Left colon (tissue), 2 donors: ENCODE measurements at regions not wholly inside any gene's neighbourhood (a gene's known extent, or its start where the extent isn't known, plus 50 kb on each side); places are given as distances from the start of the nearest gene placed in this dataset.
"Not testable (repeated sequence)": the region's sequence is repeated elsewhere in the genome, so short reads cannot be mapped to it uniquely, and the experiment has no call there.

Experiments used
- ATAC-seq: fragments of 200-7000 bp; cut with Tn5 transposase; one replicate; pipeline ENCODE4 v1.9.1; 2020; ENCODE audit warnings: mild to moderate bottlenecking, moderate library complexity
- DNase-seq, 2 donors: peaks; one replicate each; pipeline ENCODE4 v3.0.0-alpha.2; 2020
- intact Hi-C, 2 donors: fragments of 100-400 bp; cut with DNase I in 1 of 2; cut with micrococcal nuclease in 1 of 2; formaldehyde crosslinking; loops; one replicate each; pipeline versions ENCODE4 v1.11.2 to v1.14.0; 2022; cut with DNase I, micrococcal nuclease
- donor health status: DM: no; HTN: no; CAD: no.
- donor health status: DM: yes; HTN: yes; CAD: no.

- intact Hi-C loops = no loop called here
- no peak for ATAC-seq
- DNase-seq = no peak
Measured at GRCh38 chr3:161673866-161674265, 177.3 kb downstream of the OTOL1 start.

- ATAC-seq (no peak), DNase-seq (no peak)
- intact Hi-C loops = no loop called here
Measured at GRCh38 chr3:161674402-161674801, 177.8 kb downstream of the OTOL1 start.

DNA sequence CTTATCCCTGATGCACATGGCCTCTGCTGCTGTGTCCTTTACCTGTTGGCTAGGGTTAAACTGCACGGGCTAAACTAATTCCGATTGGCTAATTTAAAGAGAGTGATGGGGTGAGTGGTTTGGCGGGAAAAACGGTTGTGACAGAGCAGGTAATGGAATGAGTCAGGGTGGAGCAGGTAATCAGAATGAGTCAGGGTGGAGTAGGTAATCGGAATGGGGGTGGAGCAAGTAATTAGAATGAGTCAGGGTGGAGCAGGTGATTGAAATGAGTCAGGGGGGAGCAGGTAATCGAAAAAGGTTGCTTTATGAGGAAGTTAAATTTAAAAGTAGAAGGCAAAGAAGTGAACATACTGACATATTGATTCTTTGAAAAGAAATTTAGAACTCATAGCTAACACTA, 185.2 kb downstream of the OTOL1 start:
- intact Hi-C loops, DNase-seq, ATAC-seq: not testable (repeated sequence)

GRCh38 chr3:161682715-161683114, 186.1 kb downstream of the OTOL1 start:
- DNase-seq (no peak), ATAC-seq (no peak)
- intact Hi-C loops = no loop called here

- ATAC-seq = no peak
- no peak for DNase-seq
- intact Hi-C loops = no loop called here
Measured at GRCh38 chr3:161689584-161690298, 193.1 kb downstream of the OTOL1 start.

DNA sequence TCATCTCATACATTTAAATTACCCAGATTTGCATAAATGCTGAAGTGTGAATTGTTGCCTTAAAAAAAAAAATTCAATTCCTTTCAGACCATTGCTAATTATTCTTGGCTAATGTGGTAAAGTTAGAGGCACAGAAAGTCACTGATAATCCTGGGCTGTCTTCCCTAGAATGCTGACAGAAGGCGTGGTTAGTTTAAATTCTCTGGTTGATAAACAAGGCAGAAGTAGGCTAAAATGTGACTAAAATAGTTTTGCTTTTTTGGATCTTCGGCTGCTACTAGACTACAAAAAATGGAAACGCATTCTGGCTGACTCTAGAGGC, 193.7 kb downstream of the OTOL1 start:
- DNase-seq = no peak
- ATAC-seq = no peak
- intact Hi-C loops = no loop called here

GRCh38 chr3:161691677-161692076, 195.1 kb downstream of the OTOL1 start:
- intact Hi-C loops = no loop called here
- no peak for DNase-seq
- ATAC-seq = no peak

DNA sequence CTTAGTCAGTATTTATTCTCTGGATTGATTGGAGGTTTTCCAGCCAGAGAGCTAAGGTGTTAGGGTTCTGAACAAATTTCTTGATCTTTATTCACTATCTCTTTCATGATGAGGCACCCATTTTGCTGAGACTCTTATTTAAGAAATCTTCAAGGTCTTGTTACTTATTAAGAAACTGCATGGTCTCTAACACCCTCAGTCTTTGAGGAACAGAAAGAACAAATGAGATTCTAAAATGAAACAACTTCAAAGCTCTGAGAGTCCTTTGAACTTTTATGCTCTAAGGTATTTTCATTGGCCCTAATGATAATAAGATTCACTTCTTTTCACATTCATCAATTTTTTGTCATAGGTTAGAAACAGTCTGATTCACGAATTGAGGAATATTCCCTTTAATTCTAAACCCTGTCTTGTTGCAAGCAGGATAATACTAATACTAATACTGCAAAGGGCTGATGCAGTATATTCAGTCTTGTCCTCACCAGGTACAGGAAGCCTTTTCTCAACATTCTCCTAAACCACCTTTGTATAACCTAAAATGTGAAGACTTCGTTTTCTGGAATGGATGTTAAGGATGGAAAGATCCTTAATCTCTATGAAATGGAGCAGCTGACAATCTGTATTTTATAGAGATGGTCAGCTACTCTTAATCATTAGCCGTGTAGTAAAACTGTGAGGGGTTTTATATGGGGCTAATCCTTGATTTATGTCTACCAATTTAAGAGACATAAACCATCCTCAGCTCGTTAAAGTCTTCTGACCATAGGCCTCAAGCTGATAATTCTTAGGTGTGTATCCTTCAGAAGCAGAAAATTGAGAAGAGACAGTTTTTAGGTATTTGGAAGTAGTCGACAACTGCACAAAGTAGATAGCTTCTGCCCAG, 198.3 kb downstream of the OTOL1 start:
- ATAC-seq (no peak), DNase-seq (no peak)
- intact Hi-C loops = no loop called here

- no peak for ATAC-seq
- intact Hi-C loops = no loop called here
- no peak for DNase-seq
Measured at GRCh38 chr3:161695811-161696210, 199.2 kb downstream of the OTOL1 start.

DNA sequence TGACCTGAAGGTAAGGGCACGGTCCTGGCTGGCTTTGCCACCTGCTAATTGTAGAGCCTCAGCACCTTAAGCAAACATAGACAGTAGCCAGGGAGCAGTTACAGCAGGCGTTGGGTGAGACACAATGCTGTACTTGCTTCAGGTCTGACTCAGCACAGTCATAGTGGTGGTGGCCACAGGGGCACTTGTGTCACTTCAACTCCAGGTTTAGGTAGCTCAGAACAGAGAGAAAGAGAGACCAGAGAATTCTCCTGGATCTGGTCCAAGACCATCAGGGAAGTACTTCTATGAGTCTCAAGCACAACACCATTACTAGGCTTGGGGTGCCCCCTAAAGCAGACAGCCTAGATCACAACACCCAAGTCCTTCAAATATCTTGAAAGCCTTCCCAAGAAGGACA, 204.4 kb downstream of the OTOL1 start:
- ATAC-seq (no peak), DNase-seq (no peak)
- intact Hi-C loops = no loop called here

- ATAC-seq, DNase-seq, intact Hi-C loops: not testable (repeated sequence)
Measured at GRCh38 chr3:161707253-161707652, 210.6 kb downstream of the OTOL1 start.

DNA sequence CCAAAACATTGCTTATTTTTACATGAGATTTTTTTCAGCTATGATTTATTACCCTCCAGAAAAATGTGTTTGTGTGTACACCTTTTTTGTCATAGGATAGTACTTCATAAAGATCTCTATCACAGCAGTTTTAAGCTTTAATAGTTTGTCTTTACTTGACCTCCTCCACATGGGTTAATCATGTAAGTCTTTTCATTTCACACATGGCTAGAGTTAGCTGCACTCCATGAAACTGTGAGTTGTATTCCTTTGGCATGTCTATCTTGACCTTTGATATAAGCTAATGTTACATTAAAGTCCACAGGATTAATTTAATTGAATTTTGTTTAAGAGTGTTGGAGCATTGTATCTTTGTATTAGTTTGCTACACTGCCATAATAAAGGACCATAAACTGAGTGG, 217.1 kb downstream of the OTOL1 start:
- no peak for ATAC-seq

DNA sequence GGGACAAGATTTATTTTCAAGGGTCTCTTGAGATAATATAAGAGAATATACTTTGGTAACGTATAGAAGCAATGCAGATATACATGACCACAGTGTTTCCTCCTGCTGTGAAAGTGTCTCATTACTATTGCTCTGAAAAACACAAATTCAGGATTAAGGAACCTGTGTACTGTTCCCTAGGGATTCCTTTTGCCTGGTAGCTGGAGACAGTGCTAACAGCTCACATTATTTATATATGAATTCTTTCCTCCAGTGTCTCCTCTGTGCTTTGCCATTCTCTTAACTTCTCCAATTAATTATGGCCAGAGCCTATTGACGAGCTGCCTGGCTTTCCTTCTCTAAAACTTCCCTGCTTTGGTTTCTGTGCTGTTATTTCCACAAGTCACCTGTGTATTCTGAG, 235.4 kb downstream of the OTOL1 start:
- ATAC-seq (no peak), DNase-seq (no peak)
- intact Hi-C loops = no loop called here

More for the DNA sequence above, 217.1 kb downstream of the OTOL1 start:
- intact Hi-C loops = no loop called here
- no peak for DNase-seq

GRCh38 chr3:161737171-161737570, 240.6 kb downstream of the OTOL1 start:
- DNase-seq (no peak), ATAC-seq (no peak)
- intact Hi-C loops = no loop called here

DNA sequence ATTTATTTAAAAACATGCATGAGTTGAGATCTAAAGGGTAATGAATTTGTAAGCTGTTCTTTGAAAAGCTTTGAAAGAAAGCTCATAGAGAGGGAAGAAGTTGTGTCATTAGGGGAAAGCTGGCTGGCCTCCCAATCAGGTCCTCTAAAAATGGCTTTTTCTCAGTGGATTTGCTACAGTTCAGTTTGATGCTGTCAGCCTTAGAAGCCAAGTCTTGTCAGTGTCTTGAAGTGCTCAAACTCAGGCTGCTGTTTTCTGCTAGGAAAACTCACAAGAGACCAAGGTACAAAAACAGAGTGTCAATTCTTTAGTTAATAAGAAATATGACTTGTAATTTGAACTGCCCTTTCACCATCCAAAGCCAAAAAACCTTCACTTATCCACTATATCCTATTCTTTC, 243.8 kb downstream of the OTOL1 start:
- DNase-seq = no peak
- no peak for ATAC-seq
- intact Hi-C loops = no loop called here

DNA sequence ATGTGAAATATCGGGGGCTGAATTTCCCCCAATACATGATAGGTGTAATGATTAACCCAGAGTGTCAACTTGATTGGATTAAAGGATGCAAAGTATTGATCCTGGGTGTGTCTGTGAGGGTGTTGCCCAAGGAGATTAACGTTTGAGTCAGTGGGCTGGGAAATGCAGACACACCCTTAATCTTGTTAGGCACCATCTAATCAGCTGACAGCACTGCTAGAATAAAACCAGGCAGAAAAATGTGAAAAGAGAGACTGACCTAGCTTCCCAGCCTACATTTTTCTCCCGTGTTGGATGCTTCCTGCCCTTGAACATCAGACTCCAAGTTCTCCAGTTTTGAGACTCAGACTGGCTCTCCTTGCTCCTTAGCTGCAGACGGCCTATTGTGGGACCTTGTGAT, 247.8 kb downstream of the OTOL1 start:
- ATAC-seq = no peak

DNA sequence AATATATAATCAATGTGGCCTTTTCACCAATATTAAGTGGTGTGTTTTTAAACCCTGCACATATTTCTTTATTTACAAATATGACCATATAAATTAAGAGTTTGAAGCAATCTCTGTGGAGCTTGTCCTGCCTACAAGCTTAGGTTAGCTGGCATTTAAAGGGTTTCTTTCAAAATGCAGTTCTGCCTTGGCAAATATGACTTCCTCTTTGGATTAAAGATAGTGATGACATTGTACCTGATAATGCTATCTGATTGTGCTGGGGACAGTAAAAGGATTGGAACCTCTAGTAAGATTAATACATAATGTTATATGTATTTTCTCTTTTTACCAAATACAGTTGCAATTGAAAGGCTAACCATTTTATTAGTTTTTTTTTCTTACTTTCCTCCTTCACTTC, 249.1 kb downstream of the OTOL1 start:
- no peak for ATAC-seq
- intact Hi-C loops = no loop called here

More for the DNA sequence above, 247.8 kb downstream of the OTOL1 start:
- intact Hi-C loops = no loop called here
- DNase-seq = no peak

DNA sequence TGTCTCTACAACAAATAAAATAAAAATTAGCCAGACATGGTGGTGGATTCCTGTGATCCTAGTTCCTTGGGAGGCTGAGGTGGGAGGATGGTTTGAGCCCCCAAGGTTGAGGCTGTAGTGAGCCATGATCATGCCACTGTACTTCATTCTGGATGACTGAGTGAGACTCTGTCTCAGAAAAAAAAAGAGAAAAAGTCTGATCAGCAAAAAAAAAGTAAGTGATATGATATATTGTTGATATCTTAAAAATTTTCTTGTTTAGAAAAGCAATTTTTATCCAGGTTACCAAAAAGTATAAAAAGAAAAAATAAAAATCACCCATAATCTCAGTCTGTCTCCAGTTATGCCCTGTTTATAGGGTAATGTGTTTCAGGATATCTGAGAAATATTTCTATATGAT, 251.4 kb downstream of the OTOL1 start:
- intact Hi-C loops = no loop called here
- DNase-seq (no peak), ATAC-seq (no peak)

More for the DNA sequence above, 249.1 kb downstream of the OTOL1 start:
- DNase-seq = no peak

DNA sequence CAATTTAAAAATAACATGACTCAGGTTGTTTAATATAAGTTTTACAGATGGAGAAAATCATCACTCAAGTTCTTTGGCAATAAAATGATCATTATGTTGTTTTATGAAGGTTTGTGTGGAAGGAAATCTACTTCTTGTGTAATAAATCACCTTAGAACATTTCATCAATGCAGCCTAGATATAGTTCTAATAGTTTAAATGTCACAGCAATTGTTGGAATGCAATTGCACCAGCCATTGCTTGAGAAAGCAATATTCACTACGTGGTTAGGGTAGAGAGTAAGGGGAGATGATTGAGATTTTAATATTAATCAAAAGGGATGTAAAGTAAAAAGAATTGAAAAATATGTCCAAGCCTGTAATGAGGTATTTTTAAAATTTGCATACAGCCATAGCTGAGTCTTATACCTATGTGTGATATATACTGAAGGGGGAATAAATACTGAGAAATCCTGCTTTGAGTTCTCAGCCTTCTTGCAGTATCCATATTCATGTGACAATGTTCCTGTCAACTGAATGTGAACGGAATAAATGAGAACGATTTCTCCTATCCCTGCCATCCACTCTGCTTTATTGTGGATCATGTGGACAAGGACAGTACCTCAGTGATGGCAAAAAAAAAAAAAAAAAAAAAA, 257.9 kb downstream of the OTOL1 start:
- DNase-seq (no peak), ATAC-seq (no peak)
- intact Hi-C loops = no loop called here

GRCh38 chr3:161759444-161759843, 262.8 kb downstream of the OTOL1 start:
- intact Hi-C loops = no loop called here
- ATAC-seq = no peak
- DNase-seq = no peak
